Hepatocyte (in vitro differentiated cells): ENCODE measurements at regions not wholly inside any gene's neighbourhood (a gene's known extent, or its start where the extent isn't known, plus 50 kb on each side); places are given as distances from the start of the nearest gene placed in this dataset.

Experiments used
- DNase-seq: peaks from one replicate; pipeline ENCODE4 v3.0.0-alpha.2; 2016; ENCODE audit warnings: low spot score
- H2AFZ ChIP-seq: fragments of 200-600 bp; sonication (generic); 2 replicates; pipeline ENCODE4 v1.6.0; 2016; ENCODE audit warnings: antibody characterized with exemption, mild to moderate bottlenecking
- H3K27ac ChIP-seq: fragments of 200-600 bp; sonication (generic); 2 replicates; pipeline ENCODE4 v1.5.1; 2016; ENCODE audit warnings: mild to moderate bottlenecking
- H3K27me3 ChIP-seq: fragments of 200-600 bp; sonication (generic); 2 replicates; pipeline ENCODE4 v1.6.1; 2016
- H3K36me3 ChIP-seq: fragments of 200-600 bp; sonication (generic); replicated peaks from 2 replicates; pipeline ENCODE4 v1.5.1; 2016; ENCODE audit warnings: low read depth; ENCODE audit not compliant: insufficient read depth
- H3K4me1 ChIP-seq: fragments of 200-600 bp; sonication (generic); 2 replicates; pipeline ENCODE4 v1.5.1; 2016; ENCODE audit warnings: mild to moderate bottlenecking, moderate library complexity; ENCODE audit not compliant: insufficient read depth
- H3K4me2 ChIP-seq: fragments of 200-600 bp; sonication (generic); 2 replicates; pipeline ENCODE4 v1.6.0; 2016
- H3K4me3 ChIP-seq: fragments of 200-600 bp; sonication (generic); 2 replicates; pipeline ENCODE4 v1.5.1; 2016; ENCODE audit warnings: mild to moderate bottlenecking
- H3K79me2 ChIP-seq: fragments of 200-600 bp; sonication (generic); 2 replicates; pipeline ENCODE4 v1.6.0; 2017; ENCODE audit warnings: mild to moderate bottlenecking
- H3K9me2 ChIP-seq: fragments of 200-600 bp; sonication (generic); replicated peaks from 2 replicates; pipeline ENCODE4 v1.6.0; 2017; ENCODE audit warnings: mild to moderate bottlenecking; ENCODE audit not compliant: insufficient read depth
- H3K9me3 ChIP-seq: fragments of 200-600 bp; sonication (generic); 2 replicates; pipeline ENCODE4 v1.5.1; 2016; ENCODE audit warnings: low read depth, mild to moderate bottlenecking
- H4K20me1 ChIP-seq: fragments of 200-600 bp; sonication (generic); 2 replicates; pipeline ENCODE4 v1.6.0; 2016; ENCODE audit warnings: mild to moderate bottlenecking; ENCODE audit not compliant: insufficient read depth, poor library complexity, severe bottlenecking
- EZH2 ChIP-seq: fragments of 200-600 bp; sonication (generic); IDR thresholded peaks from 2 replicates; pipeline ENCODE4 v1.6.1; 2016; ENCODE audit warnings: antibody characterized with exemption, mild to moderate bottlenecking, borderline replicate concordance
- EZH2phosphoT487 ChIP-seq: fragments of 200-600 bp; sonication (generic); IDR thresholded peaks from one replicate; pipeline ENCODE4 v1.6.1; 2018; ENCODE audit warnings: antibody characterized with exemption, mild to moderate bottlenecking, low read depth, moderate library complexity; ENCODE audit not compliant: unreplicated experiment, severe bottlenecking
- WGBS: methylation state at CpG from one replicate; pipeline ENCODE4 v1.1.6; 2016; ENCODE audit warnings: low lambda C conversion rate; ENCODE audit errors: missing lambda C conversion rate; 5-methylcytosine and 5-hydroxymethylcytosine counted together
- TF ChIP-seq, protein P1 (sequence below): fragments of 200-600 bp; sonication (generic); IDR thresholded peaks from 2 replicates; pipeline ENCODE4 v1.5.1; 2016; ENCODE audit warnings: antibody characterized with exemption, mild to moderate bottlenecking; ENCODE audit not compliant: poor library complexity

DNA sequence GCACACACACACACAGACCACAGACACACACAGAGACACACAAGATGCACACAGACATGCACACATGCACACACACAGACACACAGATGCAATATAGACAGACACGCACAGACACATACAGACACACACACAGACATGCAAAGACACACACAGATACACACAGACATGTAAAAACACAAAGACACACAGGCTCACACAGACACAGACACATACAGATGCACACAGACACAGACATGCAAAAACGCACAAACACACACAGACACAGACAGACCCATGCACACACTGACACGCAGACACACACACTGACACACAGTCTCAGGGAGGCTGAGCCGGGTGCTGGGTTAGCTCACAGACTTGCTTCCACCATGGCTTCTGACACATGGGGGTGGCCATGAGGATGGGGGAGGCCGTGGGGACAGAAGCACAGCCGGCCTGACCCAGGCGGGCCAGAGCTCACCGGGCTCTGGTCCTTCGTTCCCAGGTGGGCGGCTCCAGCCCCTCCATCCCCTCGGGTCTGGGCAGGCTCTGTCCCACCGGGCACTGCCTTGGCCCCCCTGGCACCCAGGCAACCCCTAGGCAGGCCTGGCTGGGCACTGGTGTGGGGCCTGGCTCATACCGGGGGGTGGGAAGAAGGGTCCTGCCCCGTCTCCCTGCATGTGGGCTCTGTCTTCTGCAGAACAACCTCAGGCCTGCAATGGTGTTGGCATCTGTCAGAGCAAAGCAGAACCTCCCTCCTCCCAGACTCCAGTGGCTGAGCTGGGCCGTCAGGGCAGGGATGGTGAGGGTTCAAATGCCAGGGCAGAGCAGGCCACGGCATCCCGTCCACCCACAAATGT lies 1489.5 kb downstream of the BRD1 start:
- Histone ChIP-seq H3K4me1 (peaks cover 2% of the 10 kb centered on the region), H3K9me3 (no peaks in the 10 kb centered on the region), H3K9me2 (no peaks in the 10 kb centered on the region), H2AFZ (no peak overlapping the region), H3K27me3 (peaks cover 15% of the 10 kb centered on the region), H3K4me2 (no peak overlapping the region), H3K4me3 (no peak overlapping the region), H3K27ac (no peak overlapping the region), H4K20me1 (no peaks in the 10 kb centered on the region), H3K79me2 (no peaks in the 10 kb centered on the region), H3K36me3 (no peaks in the 10 kb centered on the region)
- no peak for TF ChIP-seq EZH2phosphoT487
- TF ChIP-seq EZH2, result no peak
- TF ChIP-seq, protein P1, sequence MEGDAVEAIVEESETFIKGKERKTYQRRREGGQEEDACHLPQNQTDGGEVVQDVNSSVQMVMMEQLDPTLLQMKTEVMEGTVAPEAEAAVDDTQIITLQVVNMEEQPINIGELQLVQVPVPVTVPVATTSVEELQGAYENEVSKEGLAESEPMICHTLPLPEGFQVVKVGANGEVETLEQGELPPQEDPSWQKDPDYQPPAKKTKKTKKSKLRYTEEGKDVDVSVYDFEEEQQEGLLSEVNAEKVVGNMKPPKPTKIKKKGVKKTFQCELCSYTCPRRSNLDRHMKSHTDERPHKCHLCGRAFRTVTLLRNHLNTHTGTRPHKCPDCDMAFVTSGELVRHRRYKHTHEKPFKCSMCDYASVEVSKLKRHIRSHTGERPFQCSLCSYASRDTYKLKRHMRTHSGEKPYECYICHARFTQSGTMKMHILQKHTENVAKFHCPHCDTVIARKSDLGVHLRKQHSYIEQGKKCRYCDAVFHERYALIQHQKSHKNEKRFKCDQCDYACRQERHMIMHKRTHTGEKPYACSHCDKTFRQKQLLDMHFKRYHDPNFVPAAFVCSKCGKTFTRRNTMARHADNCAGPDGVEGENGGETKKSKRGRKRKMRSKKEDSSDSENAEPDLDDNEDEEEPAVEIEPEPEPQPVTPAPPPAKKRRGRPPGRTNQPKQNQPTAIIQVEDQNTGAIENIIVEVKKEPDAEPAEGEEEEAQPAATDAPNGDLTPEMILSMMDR, result no peak
- no peak for DNase-seq
- 88% methylated on average over 17 of the region's 17 CpGs for WGBS

DNA sequence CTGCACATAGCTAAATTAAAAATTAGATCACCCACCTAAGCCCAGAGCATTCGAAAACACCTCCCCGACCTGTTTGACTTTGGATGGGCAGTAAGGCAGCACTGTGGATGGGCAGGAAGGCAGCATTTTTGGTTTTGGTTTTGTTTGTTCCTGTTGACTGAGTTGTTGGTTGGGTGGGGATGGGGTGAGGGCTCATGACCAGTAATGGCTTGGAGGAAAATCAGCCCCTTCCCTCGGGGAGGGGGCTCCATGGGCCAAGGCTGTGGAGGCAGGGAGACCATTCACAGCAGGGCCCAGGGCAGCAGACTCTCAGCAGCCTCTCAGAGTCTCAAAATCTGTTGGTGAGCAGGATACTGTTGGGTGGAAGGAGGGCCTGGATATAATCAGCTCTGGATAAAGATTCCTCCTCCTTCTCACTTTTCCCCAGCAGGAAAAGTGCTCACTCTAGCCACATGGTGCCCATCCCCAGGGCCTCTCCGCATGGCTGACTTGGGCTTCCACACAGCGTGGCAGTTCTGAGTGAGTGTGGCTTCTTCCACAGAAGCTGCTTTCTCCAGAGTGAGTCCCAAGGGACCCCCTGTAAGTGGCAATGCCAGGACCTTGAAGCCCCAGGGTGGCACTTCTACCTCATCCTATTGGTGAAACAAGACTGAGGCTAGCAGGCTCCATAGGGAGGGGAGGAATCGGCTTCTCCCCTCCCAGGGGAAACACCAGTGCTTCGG lies 1491.2 kb downstream of the BRD1 start:
- H3K36me3 ChIP-seq, result no peaks in the 10 kb centered on the region
- H3K9me3 ChIP-seq, result no peaks in the 10 kb centered on the region
- H3K4me3 ChIP-seq, result no peak overlapping the region
- H3K9me2 ChIP-seq, result no peaks in the 10 kb centered on the region
- peaks cover 2% of the 10 kb centered on the region for H3K4me1 ChIP-seq
- no peak overlapping the region for H2AFZ ChIP-seq
- H3K27me3 ChIP-seq, result peaks cover 14% of the 10 kb centered on the region
- H3K79me2 ChIP-seq, result no peaks in the 10 kb centered on the region
- no peak overlapping the region for H3K27ac ChIP-seq
- DNase-seq, result no peak
- TF ChIP-seq, protein P1, result no peak
- TF ChIP-seq EZH2 (no peak), EZH2phosphoT487 (no peak)
- 87% methylated on average over 7 of the region's 7 CpGs for WGBS
- H4K20me1 ChIP-seq, result no peaks in the 10 kb centered on the region
- no peak overlapping the region for H3K4me2 ChIP-seq

DNA sequence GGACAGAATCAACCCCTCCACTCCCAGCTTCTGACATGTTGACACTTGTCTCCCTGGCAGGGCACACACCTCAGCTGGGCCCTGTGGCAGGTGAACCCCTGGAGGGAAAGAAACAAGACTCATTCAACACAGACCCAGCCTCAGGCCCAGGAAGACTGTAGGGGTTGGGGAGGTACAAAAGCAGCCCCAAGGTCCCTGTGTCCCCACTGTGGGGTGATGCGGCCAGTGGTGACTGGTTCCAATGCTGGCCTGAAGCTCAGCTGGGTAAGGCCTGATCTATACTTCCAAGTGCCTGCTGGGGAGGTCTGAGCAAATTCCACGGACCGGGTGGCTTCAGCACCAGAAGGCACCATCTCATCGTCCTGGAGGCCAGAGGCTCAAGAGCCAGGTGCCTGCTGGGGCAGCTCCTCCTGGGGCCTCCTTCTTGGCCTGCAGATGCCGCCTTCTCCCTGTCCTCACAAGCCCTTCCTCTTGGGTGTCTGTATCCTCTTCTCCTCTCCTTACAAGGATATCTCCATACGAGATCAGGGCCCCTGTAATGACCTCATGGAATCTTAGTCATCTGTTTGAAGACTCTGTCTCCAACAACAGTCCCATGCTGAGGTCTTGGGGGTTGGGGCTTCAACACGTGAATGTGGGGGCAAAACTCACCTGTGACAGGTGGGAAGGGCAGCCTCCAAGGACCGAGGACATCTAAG lies 1492.1 kb downstream of the BRD1 start:
- no peaks in the 10 kb centered on the region for H3K4me1 ChIP-seq
- WGBS, result 73% methylated on average over 8 of the region's 8 CpGs
- H3K4me3 ChIP-seq, result no peak overlapping the region
- H3K9me2 ChIP-seq, result no peaks in the 10 kb centered on the region
- H3K36me3 ChIP-seq, result no peaks in the 10 kb centered on the region
- H3K27me3 ChIP-seq, result peaks cover 5% of the 10 kb centered on the region
- H3K79me2 ChIP-seq, result no peaks in the 10 kb centered on the region
- H3K9me3 ChIP-seq, result no peaks in the 10 kb centered on the region
- no peak overlapping the region for H2AFZ ChIP-seq
- no peak overlapping the region for H3K4me2 ChIP-seq
- H4K20me1 ChIP-seq, result no peaks in the 10 kb centered on the region
- H3K27ac ChIP-seq, result no peak overlapping the region
- TF ChIP-seq EZH2phosphoT487 (no peak), EZH2 (no peak)
- TF ChIP-seq, protein P1, result no peak
- peak; percentile 34 for DNase-seq
